SK-N-SH (cell line): ENCODE measurements at regions not wholly inside any gene's neighbourhood (a gene's known extent, or its start where the extent isn't known, plus 50 kb on each side); places are given as distances from the start of the nearest gene placed in this dataset.

ENCODE experiments used
- CTCF ChIA-PET: fragments of 300-600, 350-600 bp; formaldehyde crosslinking; extraction: SDS; loops from one replicate; lab custom pipeline; 2021; lab: Yijun Ruan, JAX
- POLR2A ChIA-PET: fragments of 350-600 bp; sonication (Branson Sonifier 250); formaldehyde crosslinking; extraction: SDS; loops from one replicate; lab custom pipeline; 2020; ENCODE audit warnings: antibody characterized with exemption, inconsistent platforms; lab: Yijun Ruan, JAX
- DNase-seq: peaks from one replicate; pipeline ENCODE4 v3.0.0; 2012
- H2AFZ ChIP-seq: fragments of 200-600 bp; sonication (generic); 2 replicates; pipeline ENCODE4 v1.8.1; 2016; ENCODE audit warnings: antibody characterized with exemption, mild to moderate bottlenecking, low read depth
- H3F3A ChIP-seq: fragments of 200-600 bp; sonication (generic); replicated peaks from 2 replicates; pipeline ENCODE3; 2016; ENCODE audit warnings: antibody characterized with exemption, mild to moderate bottlenecking; ENCODE audit not compliant: insufficient read depth
- H3K27ac ChIP-seq, 2 experiments: fragments of 200-500 bp in 1 of 2; fragments of 200-600 bp in 1 of 2; sonication (Bioruptor generic) in 1 of 2; sonication (generic), shearing (Covaris generic) in 1 of 2; 2 replicates each; pipeline versions ENCODE4 v1.5.1 to v1.6.1; 2014 to 2016; ENCODE audit warnings: low read depth in 2 of 2, inconsistent platforms in 1 of 2, low read length in 1 of 2, mild to moderate bottlenecking in 1 of 2, mixed read lengths in 1 of 2
- H3K27me3 ChIP-seq: fragments of 200-600 bp; sonication (generic), shearing (Covaris generic); 2 replicates; pipeline ENCODE4 v1.6.1; 2016; ENCODE audit warnings: mixed run types; ENCODE audit not compliant: insufficient read depth
- H3K36me3 ChIP-seq, 2 experiments: fragments of 200-500 bp in 1 of 2; fragments of 200-600 bp in 1 of 2; sonication (Bioruptor generic) in 1 of 2; sonication (generic) in 1 of 2; replicated peaks in 1 of 2; 2 replicates each; pipeline versions ENCODE3 to v1.5.1; 2014 to 2016; ENCODE audit warnings: low read length in 1 of 2, mild to moderate bottlenecking in 1 of 2; ENCODE audit not compliant: insufficient read depth in 2 of 2, control insufficient read depth in 1 of 2
- H3K4me1 ChIP-seq, 2 experiments: fragments of 200-500 bp in 1 of 2; fragments of 200-600 bp in 1 of 2; sonication (Bioruptor generic) in 1 of 2; sonication (generic), shearing (Covaris generic) in 1 of 2; 2 replicates each; pipeline versions ENCODE4 v1.5.1 to v1.6.1; 2014 to 2016; ENCODE audit warnings: low read depth in 1 of 2, low read length in 1 of 2, mixed run types in 1 of 2; ENCODE audit not compliant: insufficient read depth in 2 of 2, control insufficient read depth in 1 of 2
- H3K4me2 ChIP-seq: fragments of 200-600 bp; sonication (generic), shearing (Covaris generic); 2 replicates; pipeline ENCODE4 v1.6.1; 2017; ENCODE audit warnings: mixed run types
- H3K4me3 ChIP-seq, 2 experiments: fragments of 200-500 bp in 1 of 2; fragments of 200-600 bp in 1 of 2; sonication (Bioruptor generic) in 1 of 2; sonication (generic), shearing (Covaris generic) in 1 of 2; 2 replicates each; pipeline versions ENCODE4 v1.5.1 to v1.8.1; 2014 to 2016; ENCODE audit warnings: low read depth in 2 of 2, inconsistent platforms in 1 of 2, low read length in 1 of 2, mild to moderate bottlenecking in 1 of 2, mixed read lengths in 1 of 2, moderate library complexity in 1 of 2
- H3K79me2 ChIP-seq: fragments of 200-600 bp; sonication (generic); 2 replicates; pipeline ENCODE4 v1.8.1; 2017; ENCODE audit warnings: mild to moderate bottlenecking; ENCODE audit not compliant: insufficient read depth
- H3K9ac ChIP-seq: fragments of 200-600 bp; sonication (generic); 2 replicates; pipeline ENCODE4 v1.6.1; 2017; ENCODE audit warnings: mixed run types
- H3K9me2 ChIP-seq: fragments of 200-600 bp; sonication (generic); 2 replicates; pipeline ENCODE4 v1.6.1; 2017; ENCODE audit warnings: mixed run types
- H3K9me3 ChIP-seq: fragments of 200-600 bp; sonication (generic); 2 replicates; pipeline ENCODE4 v1.6.1; 2017; ENCODE audit warnings: mixed run types, mild to moderate bottlenecking, moderate library complexity
- H4K20me1 ChIP-seq: fragments of 200-600 bp; sonication (generic); 2 replicates; pipeline ENCODE4 v1.6.1; 2017; ENCODE audit warnings: mild to moderate bottlenecking, mixed run types; ENCODE audit not compliant: insufficient read depth
- CHD2 ChIP-seq: fragments of 150-350 bp; IDR thresholded peaks from 2 replicates; pipeline ENCODE4 v1.6.1; 2018; ENCODE audit warnings: low read length; ENCODE audit not compliant: partially characterized antibody
- EZH2phosphoT487 ChIP-seq: fragments of 200-600 bp; sonication (generic); IDR thresholded peaks from 2 replicates; pipeline ENCODE4 v1.6.1; 2017; ENCODE audit warnings: low read depth, mixed run types, mild to moderate bottlenecking, antibody characterized with exemption, moderate library complexity, borderline replicate concordance
- FOXM1 ChIP-seq: IDR thresholded peaks from 2 replicates; pipeline ENCODE4 v1.4.0; 2012; ENCODE audit warnings: low read depth, mild to moderate bottlenecking
- GABPA ChIP-seq: IDR thresholded peaks from 2 replicates; pipeline ENCODE4 v1.4.0; 2012; ENCODE audit warnings: low read depth, mild to moderate bottlenecking
- GATA2 ChIP-seq: sonication (generic); formaldehyde crosslinking; IDR thresholded peaks from 2 replicates; pipeline ENCODE4 v1.5.0; 2020; ENCODE audit warnings: mild to moderate bottlenecking, missing genetic modification reagents
- JUND ChIP-seq: IDR thresholded peaks from 2 replicates; pipeline ENCODE4 v1.4.0; 2012
- MXI1 ChIP-seq: IDR thresholded peaks from 2 replicates; pipeline ENCODE4 v1.6.1; 2012; ENCODE audit warnings: mild to moderate bottlenecking, low read depth, low read length, improper control_type of control experiment
- NFIC ChIP-seq: IDR thresholded peaks from 2 replicates; pipeline ENCODE4 v1.4.0; 2012; ENCODE audit warnings: borderline replicate concordance
- RXRA ChIP-seq: IDR thresholded peaks from 2 replicates; pipeline ENCODE4 v1.4.0; 2012; ENCODE audit warnings: low read depth, mild to moderate bottlenecking, borderline replicate concordance
- WGBS: methylation state at CpG from one replicate; pipeline ENCODE4 v1.1.6; 2017; ENCODE audit warnings: low lambda C conversion rate; 5-methylcytosine and 5-hydroxymethylcytosine counted together
- TF ChIP-seq, protein P1 (sequence below): fragments of 150-350 bp; IDR thresholded peaks from 2 replicates; pipeline ENCODE4 v1.6.1; 2016; ENCODE audit warnings: mild to moderate bottlenecking, low read depth, low read length
- TF ChIP-seq, protein P2 (sequence below): fragments of 150-350 bp; IDR thresholded peaks from 2 replicates; pipeline ENCODE4 v1.6.1; 2017; ENCODE audit warnings: antibody characterized with exemption, low read length, low read depth, borderline replicate concordance
- TF ChIP-seq, protein P3 (sequence below): IDR thresholded peaks from 2 replicates; pipeline ENCODE4 v1.6.1; 2012; ENCODE audit warnings: mild to moderate bottlenecking, low read depth, low read length, moderate library complexity
- TF ChIP-seq, protein P4 (sequence below): IDR thresholded peaks from 2 replicates; pipeline ENCODE4 v1.4.0; 2012; ENCODE audit warnings: low read depth, borderline replicate concordance

DNA sequence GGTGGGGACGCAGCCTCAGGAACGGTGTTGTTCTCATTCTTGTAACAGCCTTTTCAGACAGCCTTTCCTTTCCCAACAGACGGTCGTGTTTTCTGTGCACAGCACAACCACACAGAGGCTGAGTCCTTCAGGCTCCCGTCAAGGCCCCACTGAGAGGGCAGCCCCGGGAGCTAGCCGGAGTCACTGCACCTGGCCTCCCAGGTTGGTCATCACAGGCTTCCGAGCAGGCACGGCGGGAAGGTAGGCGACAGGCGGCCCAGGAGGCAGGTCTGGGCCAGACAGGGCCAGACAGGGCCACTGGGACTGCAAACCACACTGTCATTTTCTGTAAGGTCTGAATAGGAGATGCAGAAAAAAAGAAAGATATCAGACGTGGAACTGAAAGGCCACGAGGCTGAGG, 570.8 kb downstream of the GALR1 start (continued):
- TF ChIP-seq, protein P1, sequence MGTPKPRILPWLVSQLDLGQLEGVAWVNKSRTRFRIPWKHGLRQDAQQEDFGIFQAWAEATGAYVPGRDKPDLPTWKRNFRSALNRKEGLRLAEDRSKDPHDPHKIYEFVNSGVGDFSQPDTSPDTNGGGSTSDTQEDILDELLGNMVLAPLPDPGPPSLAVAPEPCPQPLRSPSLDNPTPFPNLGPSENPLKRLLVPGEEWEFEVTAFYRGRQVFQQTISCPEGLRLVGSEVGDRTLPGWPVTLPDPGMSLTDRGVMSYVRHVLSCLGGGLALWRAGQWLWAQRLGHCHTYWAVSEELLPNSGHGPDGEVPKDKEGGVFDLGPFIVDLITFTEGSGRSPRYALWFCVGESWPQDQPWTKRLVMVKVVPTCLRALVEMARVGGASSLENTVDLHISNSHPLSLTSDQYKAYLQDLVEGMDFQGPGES: no peak
- TF ChIP-seq FOXM1: no peak
- no peak for TF ChIP-seq JUND
- no peak for TF ChIP-seq RXRA
- TF ChIP-seq, protein P2, sequence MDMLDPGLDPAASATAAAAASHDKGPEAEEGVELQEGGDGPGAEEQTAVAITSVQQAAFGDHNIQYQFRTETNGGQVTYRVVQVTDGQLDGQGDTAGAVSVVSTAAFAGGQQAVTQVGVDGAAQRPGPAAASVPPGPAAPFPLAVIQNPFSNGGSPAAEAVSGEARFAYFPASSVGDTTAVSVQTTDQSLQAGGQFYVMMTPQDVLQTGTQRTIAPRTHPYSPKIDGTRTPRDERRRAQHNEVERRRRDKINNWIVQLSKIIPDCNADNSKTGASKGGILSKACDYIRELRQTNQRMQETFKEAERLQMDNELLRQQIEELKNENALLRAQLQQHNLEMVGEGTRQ: no peak
- no peak for TF ChIP-seq GATA2
- no peak for TF ChIP-seq GABPA

DNA sequence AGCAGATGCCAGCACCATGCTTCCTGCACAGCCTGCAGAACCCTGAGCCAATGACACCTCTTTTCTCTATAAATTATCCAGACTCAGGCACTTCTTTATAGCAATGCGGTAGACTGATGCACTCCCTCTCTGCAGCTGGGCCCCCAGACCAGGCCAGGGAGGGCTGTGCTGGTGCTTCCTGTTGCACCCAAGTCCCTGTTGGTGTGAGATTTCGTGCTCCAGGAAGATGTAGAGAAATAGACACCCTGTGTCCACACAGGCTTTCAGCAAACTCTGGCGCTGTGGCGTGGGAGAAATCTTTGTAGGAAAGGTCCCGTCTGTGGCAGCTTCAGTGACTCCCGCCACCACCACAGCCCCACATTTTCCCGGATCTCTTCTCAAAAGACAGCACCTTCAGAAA, 572.2 kb downstream of the GALR1 start:
- Histone ChIP-seq H4K20me1 (no peaks in the 10 kb centered on the region), H3K79me2 (no peaks in the 10 kb centered on the region), H3K9me2 (no peaks in the 10 kb centered on the region), H3K4me1 (no peaks in the 10 kb centered on the region), H3K9ac (no peak overlapping the region), H3K27me3 (no peaks in the 10 kb centered on the region), H3K36me3 (no peaks in the 10 kb centered on the region), H3K4me2 (no peak overlapping the region), H3K27ac (no peak overlapping the region), H3F3A (no peaks in the 10 kb centered on the region), H3K9me3 (no peaks in the 10 kb centered on the region), H2AFZ (no peak overlapping the region), H3K4me3 (no peak overlapping the region)
- TF ChIP-seq, protein P3, sequence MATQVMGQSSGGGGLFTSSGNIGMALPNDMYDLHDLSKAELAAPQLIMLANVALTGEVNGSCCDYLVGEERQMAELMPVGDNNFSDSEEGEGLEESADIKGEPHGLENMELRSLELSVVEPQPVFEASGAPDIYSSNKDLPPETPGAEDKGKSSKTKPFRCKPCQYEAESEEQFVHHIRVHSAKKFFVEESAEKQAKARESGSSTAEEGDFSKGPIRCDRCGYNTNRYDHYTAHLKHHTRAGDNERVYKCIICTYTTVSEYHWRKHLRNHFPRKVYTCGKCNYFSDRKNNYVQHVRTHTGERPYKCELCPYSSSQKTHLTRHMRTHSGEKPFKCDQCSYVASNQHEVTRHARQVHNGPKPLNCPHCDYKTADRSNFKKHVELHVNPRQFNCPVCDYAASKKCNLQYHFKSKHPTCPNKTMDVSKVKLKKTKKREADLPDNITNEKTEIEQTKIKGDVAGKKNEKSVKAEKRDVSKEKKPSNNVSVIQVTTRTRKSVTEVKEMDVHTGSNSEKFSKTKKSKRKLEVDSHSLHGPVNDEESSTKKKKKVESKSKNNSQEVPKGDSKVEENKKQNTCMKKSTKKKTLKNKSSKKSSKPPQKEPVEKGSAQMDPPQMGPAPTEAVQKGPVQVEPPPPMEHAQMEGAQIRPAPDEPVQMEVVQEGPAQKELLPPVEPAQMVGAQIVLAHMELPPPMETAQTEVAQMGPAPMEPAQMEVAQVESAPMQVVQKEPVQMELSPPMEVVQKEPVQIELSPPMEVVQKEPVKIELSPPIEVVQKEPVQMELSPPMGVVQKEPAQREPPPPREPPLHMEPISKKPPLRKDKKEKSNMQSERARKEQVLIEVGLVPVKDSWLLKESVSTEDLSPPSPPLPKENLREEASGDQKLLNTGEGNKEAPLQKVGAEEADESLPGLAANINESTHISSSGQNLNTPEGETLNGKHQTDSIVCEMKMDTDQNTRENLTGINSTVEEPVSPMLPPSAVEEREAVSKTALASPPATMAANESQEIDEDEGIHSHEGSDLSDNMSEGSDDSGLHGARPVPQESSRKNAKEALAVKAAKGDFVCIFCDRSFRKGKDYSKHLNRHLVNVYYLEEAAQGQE: no peak
- no peak for TF ChIP-seq MXI1
- ChIA-PET POLR2A (no interaction called here), CTCF (no interaction called here)
- no peak for DNase-seq
- WGBS: 24% methylated on average over 6 of the region's 7 CpGs

DNA sequence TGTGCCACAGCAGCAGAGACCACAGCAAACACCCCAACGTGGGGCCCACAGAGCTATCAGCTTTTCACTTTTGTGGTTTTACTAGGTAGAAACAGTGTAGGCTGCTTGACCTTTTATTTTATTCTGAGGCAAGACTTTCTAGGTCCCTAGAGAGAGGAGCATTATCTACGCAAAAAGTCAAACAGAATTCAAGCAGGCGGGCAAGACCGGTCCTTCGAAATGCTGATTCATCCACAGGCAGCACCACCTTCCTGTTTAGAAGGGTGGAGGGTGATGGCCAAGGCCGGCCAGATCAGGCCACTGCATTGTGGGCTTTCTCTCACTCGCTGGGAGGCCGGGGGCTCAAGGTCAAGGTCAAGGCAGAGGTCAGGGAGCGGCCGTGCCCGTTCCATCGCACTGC, 573.0 kb downstream of the GALR1 start:
- POLR2A ChIA-PET: no interaction called here
- no peak overlapping the region for H3K4me3 ChIP-seq
- no peaks in the 10 kb centered on the region for H3K27me3 ChIP-seq
- H2AFZ ChIP-seq: no peak overlapping the region
- DNase-seq: no peak
- H3K9me3 ChIP-seq: no peaks in the 10 kb centered on the region
- no peaks in the 10 kb centered on the region for H4K20me1 ChIP-seq
- no peak overlapping the region for H3K9ac ChIP-seq
- H3F3A ChIP-seq: no peaks in the 10 kb centered on the region
- no peaks in the 10 kb centered on the region for H3K79me2 ChIP-seq
- H3K4me2 ChIP-seq: no peak overlapping the region
- H3K27ac ChIP-seq: no peak overlapping the region
- no peaks in the 10 kb centered on the region for H3K4me1 ChIP-seq
- 25% methylated on average over 7 of the region's 12 CpGs for WGBS
- H3K9me2 ChIP-seq: no peaks in the 10 kb centered on the region
- CTCF ChIA-PET: no interaction called here
- no peaks in the 10 kb centered on the region for H3K36me3 ChIP-seq
- TF ChIP-seq, protein P3: no peak
- TF ChIP-seq CHD2 (no peak), EZH2phosphoT487 (no peak), NFIC (no peak), FOXM1 (no peak), MXI1 (no peak)
- TF ChIP-seq, protein P4, sequence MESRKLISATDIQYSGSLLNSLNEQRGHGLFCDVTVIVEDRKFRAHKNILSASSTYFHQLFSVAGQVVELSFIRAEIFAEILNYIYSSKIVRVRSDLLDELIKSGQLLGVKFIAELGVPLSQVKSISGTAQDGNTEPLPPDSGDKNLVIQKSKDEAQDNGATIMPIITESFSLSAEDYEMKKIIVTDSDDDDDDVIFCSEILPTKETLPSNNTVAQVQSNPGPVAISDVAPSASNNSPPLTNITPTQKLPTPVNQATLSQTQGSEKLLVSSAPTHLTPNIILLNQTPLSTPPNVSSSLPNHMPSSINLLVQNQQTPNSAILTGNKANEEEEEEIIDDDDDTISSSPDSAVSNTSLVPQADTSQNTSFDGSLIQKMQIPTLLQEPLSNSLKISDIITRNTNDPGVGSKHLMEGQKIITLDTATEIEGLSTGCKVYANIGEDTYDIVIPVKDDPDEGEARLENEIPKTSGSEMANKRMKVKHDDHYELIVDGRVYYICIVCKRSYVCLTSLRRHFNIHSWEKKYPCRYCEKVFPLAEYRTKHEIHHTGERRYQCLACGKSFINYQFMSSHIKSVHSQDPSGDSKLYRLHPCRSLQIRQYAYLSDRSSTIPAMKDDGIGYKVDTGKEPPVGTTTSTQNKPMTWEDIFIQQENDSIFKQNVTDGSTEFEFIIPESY: no peak
